ENCODE measurements at regions not wholly inside any gene's neighbourhood (a gene's known extent, or its start where the extent isn't known, plus 50 kb on each side); places are given as distances from the start of the nearest gene placed in this dataset. TPM values are rescaled to one million over a fixed set of nuclear protein-coding genes. Genes with fewer than 3 reads are reported as not detected.

DNA sequence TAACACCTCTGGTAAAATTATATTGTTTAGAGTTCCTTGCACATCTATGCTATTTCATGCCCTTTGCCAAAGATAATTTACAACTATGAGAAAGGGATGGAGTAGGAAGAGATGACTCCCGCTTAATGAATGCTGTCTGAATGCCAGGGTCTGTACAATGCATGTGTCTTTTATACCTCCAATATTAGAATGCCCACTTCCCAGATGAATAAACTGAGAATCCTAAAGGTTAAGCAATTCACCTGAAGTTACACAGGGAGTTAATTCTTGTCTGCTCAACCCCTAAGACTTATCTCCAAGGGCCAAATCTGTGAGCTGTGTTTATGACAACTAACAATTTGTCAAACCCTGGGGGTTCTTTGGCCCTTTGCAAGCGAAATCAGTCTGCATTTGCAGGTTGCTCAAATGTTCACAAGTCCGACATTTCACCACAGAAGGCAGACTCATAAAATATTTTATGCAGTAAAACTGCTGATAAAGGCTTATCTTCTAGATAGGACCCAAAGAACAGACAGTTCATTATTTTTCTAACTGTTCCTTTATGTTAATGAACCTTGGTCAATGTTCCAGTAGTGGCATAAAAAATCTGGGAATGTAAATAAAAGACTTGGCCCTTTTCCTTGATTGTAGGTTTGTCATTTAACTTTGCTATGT is 50.2 kb upstream of the ATP1A1 start:
- no peak overlapping the region for H3K18ac ChIP-seq (ENCODE audit: low read depth in 1 of 2, low read length in 2 of 2)
- no peak overlapping the region for H2AFZ ChIP-seq (ENCODE audit: low read depth, low read length)
- H2BK120ac ChIP-seq (ENCODE audit: low read depth, low read length) = no peak overlapping the region
- no peaks in the 10 kb centered on the region for H3K79me1 ChIP-seq (replicated peaks; ENCODE audit: low read length, poor library complexity, severe bottlenecking)
- H2BK5ac ChIP-seq (ENCODE audit: low read depth, low read length, poor library complexity, severe bottlenecking) = no peak overlapping the region
- no peaks in the 10 kb centered on the region for H3K4me1 ChIP-seq (ENCODE audit: control insufficient read depth, insufficient read depth, low read depth, low read length)
- no peak overlapping the region for H2AK5ac ChIP-seq (ENCODE audit: low read length, severe bottlenecking)
- H3K27ac ChIP-seq (ENCODE audit: low read length, poor library complexity, severe bottlenecking) = no peak overlapping the region
- no peak overlapping the region for H4K8ac ChIP-seq (ENCODE audit: low read length)
- 60% methylated on average over 1 of the region's 3 CpGs for WGBS
- no peak overlapping the region for H3K9ac ChIP-seq (ENCODE audit: low read length)
- H3K14ac ChIP-seq (ENCODE audit: low read length in 2 of 2) = no peak overlapping the region
- H4K91ac ChIP-seq (ENCODE audit: low read length) = no peak overlapping the region
- H2BK15ac ChIP-seq (ENCODE audit: low read depth, poor library complexity, severe bottlenecking) = no peak overlapping the region
- no peak overlapping the region for H2BK12ac ChIP-seq (ENCODE audit: low read length in 2 of 2)
- no peak overlapping the region for H3K4me2 ChIP-seq (ENCODE audit: low read length, poor library complexity, severe bottlenecking)
- H3K4ac ChIP-seq (ENCODE audit: low read depth in 1 of 2, low read length in 2 of 2) = no peak overlapping the region
- H3K4me3 ChIP-seq (ENCODE audit: insufficient read depth in 1 of 2, low read depth in 1 of 2, low read length in 2 of 2) = no peak overlapping the region
- H3K36me3 ChIP-seq (ENCODE audit: control insufficient read depth in 1 of 2, insufficient read depth in 2 of 2, low read depth in 1 of 2, low read length in 2 of 2) = no peaks in the 10 kb centered on the region
- H3K23ac ChIP-seq (ENCODE audit: low read length in 2 of 2) = no peak overlapping the region
- no peaks in the 10 kb centered on the region for H3K27me3 ChIP-seq (ENCODE audit: control insufficient read depth in 1 of 2, insufficient read depth in 1 of 2, low read length in 2 of 2)
- DNase-seq = no peak
- no peaks in the 10 kb centered on the region for H3K9me3 ChIP-seq (ENCODE audit: control insufficient read depth, low read length)

Small RNAs in the stretch of these regions (small RNA-seq; reads per million reads assigned to genes)
- not detected for gene RF00012 (ENCODE audit: low read depth)

Measured in mesenchymal stem cell (in vitro differentiated cells and primary cell).